Prostate gland (tissue), 2 donors: ENCODE measurements at regions not wholly inside any gene's neighbourhood (a gene's known extent, or its start where the extent isn't known, plus 50 kb on each side); places are given as distances from the start of the nearest gene placed in this dataset.

ENCODE experiments used
- DNase-seq: peaks from one replicate; pipeline ENCODE4 v3.0.0-alpha.2; 2019; ENCODE audit warnings: low spot score
- H3K27ac ChIP-seq, 2 donors: fragments of 200-600 bp; sonication (generic); 2 replicates each; pipeline ENCODE4 v1.5.1; 2017 to 2019
- H3K27me3 ChIP-seq: fragments of 200-600 bp; sonication (generic); replicated peaks from 2 replicates; pipeline ENCODE4 v1.5.1; 2019; ENCODE audit not compliant: insufficient read depth
- H3K36me3 ChIP-seq, 2 donors: fragments of 200-600 bp; sonication (generic); 1 replicate in 1 of 2; 2 replicates in 1 of 2; pipeline versions ENCODE4 v1.5.1 to v1.8.1; 2017 to 2019
- H3K4me1 ChIP-seq: fragments of 200-600 bp; sonication (generic); replicated peaks from 2 replicates; pipeline ENCODE4 v1.5.1; 2019
- H3K4me3 ChIP-seq, 2 donors: fragments of 200-600 bp; sonication (generic); 2 replicates each; pipeline ENCODE4 v1.5.1; 2017 to 2019
- H3K9me3 ChIP-seq: fragments of 200-600 bp; sonication (generic); 2 replicates; pipeline ENCODE4 v1.5.1; 2017
- POLR2A ChIP-seq: fragments of 450-650 bp; IDR thresholded peaks from one replicate; pipeline ENCODE4 v1.6.1; 2016; ENCODE audit warnings: antibody characterized with exemption, mild to moderate bottlenecking
- POLR2AphosphoS5 ChIP-seq: sonication (generic); formaldehyde crosslinking; IDR thresholded peaks from one replicate; pipeline ENCODE4 v1.6.1; 2017; ENCODE audit warnings: antibody characterized with exemption
- WGBS: methylation state at CpG from one replicate; pipeline ENCODE4 v1.1.5; 2018; 5-methylcytosine and 5-hydroxymethylcytosine counted together
- intact Hi-C: fragments of 100-400 bp; cut with DNase I; formaldehyde crosslinking; loops from one replicate; pipeline ENCODE4 v1.14.2; 2022
- TF ChIP-seq, protein P1 (sequence below), 4 experiments: fragments of 200-600 bp in 2 of 4; fragments of 450-650 bp in 2 of 4; sonication (generic) in 2 of 4; IDR thresholded peaks; 1 replicate in 3 of 4; 2 replicates in 1 of 4; pipeline ENCODE4 v1.5.1; 2016 to 2019; ENCODE audit warnings: antibody characterized with exemption in 4 of 4, mild to moderate bottlenecking in 2 of 4, moderate library complexity in 2 of 4

DNA sequence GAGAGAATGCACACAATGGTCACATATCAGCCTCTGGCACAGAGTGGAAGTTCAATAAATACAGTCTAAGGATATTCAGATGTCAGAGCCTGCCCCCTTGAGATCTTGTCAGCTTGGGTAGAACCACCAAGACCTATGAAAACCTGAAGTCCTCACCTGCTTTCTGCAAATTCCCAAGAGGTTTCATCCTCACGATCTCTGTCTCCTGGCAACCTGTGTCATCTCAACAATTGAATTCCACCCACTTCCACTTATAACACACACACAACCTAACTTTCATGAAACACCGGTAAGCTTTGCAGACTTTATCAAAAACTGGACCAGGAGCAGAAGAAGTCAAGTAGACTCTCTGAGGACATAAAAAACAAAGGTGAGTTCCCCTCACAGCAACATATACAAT is 151.6 kb upstream of the SLC30A5 start:
- 92% methylated on average over 2 of the region's 2 CpGs for WGBS
- no peak overlapping the region for H3K4me3 ChIP-seq
- H3K27ac ChIP-seq = no peak overlapping the region
- H3K36me3 ChIP-seq = no peaks in the 10 kb centered on the region
- H3K9me3 ChIP-seq = no peaks in the 10 kb centered on the region
- TF ChIP-seq, protein P1, sequence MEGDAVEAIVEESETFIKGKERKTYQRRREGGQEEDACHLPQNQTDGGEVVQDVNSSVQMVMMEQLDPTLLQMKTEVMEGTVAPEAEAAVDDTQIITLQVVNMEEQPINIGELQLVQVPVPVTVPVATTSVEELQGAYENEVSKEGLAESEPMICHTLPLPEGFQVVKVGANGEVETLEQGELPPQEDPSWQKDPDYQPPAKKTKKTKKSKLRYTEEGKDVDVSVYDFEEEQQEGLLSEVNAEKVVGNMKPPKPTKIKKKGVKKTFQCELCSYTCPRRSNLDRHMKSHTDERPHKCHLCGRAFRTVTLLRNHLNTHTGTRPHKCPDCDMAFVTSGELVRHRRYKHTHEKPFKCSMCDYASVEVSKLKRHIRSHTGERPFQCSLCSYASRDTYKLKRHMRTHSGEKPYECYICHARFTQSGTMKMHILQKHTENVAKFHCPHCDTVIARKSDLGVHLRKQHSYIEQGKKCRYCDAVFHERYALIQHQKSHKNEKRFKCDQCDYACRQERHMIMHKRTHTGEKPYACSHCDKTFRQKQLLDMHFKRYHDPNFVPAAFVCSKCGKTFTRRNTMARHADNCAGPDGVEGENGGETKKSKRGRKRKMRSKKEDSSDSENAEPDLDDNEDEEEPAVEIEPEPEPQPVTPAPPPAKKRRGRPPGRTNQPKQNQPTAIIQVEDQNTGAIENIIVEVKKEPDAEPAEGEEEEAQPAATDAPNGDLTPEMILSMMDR (IDR thresholded peaks at IDR 0.05) = no peak
- TF ChIP-seq POLR2AphosphoS5 = no peak
- TF ChIP-seq POLR2A = no peak
- H3K4me1 ChIP-seq = no peaks in the 10 kb centered on the region
- intact Hi-C loops = no loop called here
- no peak for DNase-seq
- no peaks in the 10 kb centered on the region for H3K27me3 ChIP-seq

DNA sequence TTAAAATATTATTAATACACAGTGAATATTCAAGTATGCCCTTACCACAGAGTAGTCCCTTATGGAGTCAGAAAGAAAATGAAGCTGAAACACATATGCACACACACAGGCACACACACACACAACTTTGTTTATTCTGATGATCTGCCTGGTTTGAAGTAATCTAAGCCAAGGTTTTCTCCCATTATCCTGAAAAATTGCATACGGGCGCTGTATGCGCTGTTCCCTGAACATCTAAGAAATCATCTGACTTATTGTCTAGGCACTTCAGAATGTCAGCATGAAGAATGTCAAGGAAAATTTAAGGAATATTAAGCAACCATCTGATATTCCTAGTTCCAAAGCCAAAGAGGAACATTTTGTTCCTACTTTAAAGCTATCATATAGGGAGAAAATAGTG is 147.1 kb upstream of the SLC30A5 start:
- intact Hi-C loops = no loop called here
- H3K36me3 ChIP-seq = no peaks in the 10 kb centered on the region
- DNase-seq = no peak
- no peak overlapping the region for H3K4me3 ChIP-seq
- no peak overlapping the region for H3K27ac ChIP-seq
- TF ChIP-seq POLR2A (no peak), POLR2AphosphoS5 (no peak)
- TF ChIP-seq, protein P1 (IDR thresholded peaks at IDR 0.05) = no peak
- H3K9me3 ChIP-seq = no peaks in the 10 kb centered on the region
- 85% methylated on average over 3 of the region's 3 CpGs for WGBS
- H3K4me1 ChIP-seq = peaks cover 8% of the 10 kb centered on the region
- H3K27me3 ChIP-seq = no peaks in the 10 kb centered on the region

DNA sequence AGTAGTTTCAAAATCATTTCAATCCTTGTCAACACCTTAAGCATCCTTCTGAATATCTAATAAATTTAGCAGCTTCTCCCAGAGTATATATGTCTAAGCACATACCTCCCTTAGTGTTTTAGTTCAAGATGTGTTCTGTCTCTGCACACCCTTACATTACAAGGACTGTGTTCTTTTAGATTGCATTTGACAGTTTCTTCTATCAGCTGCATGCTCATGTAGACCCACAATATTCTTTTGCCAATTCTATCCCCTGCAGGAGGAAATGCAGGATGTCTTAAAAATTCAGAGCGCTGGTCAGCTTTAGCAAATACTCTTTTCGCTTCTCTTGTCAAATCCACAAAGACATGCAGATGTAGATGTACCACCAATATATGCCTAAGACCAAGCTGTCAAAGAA is 145.8 kb upstream of the SLC30A5 start:
- TF ChIP-seq, protein P1 (IDR thresholded peaks at IDR 0.05) = no peak
- TF ChIP-seq POLR2A = no peak
- TF ChIP-seq POLR2AphosphoS5 = no peak
- intact Hi-C loops = no loop called here

DNA sequence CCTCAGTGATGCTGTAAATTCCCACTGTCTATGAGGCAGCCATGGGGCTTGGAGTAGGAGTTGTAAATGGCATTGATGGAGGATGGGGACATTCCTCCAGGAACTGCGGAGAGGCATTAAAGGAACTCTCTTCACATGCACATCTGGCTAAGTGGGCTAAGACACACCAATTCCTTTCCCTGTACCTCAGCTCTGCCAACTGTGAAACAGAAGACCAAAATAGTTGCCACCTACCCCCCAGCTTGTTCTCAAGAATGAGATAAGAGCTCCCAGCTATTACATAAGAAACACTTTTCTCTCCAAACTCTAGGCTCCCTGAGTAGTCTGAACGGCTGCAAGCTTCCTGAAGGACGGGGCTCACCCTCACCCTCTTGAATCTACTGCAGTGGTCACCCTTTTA is 144.6 kb upstream of the SLC30A5 start:
- H3K4me1 ChIP-seq = peaks cover 12% of the 10 kb centered on the region
- intact Hi-C loops = no loop called here
- WGBS = 87% methylated on average over 3 of the region's 3 CpGs
- no peaks in the 10 kb centered on the region for H3K27me3 ChIP-seq
- H3K36me3 ChIP-seq = no peaks in the 10 kb centered on the region
- no peak for DNase-seq
- no peaks in the 10 kb centered on the region for H3K9me3 ChIP-seq
- TF ChIP-seq POLR2A = no peak
- TF ChIP-seq POLR2AphosphoS5 = no peak
- TF ChIP-seq, protein P1 (IDR thresholded peaks at IDR 0.05) = no peak
- no peak overlapping the region for H3K4me3 ChIP-seq
- peak overlapping the region; percentile 29 to 38 for H3K27ac ChIP-seq

More for the DNA sequence above, 145.8 kb upstream of the SLC30A5 start:
- no peak overlapping the region for H3K4me3 ChIP-seq
- H3K27me3 ChIP-seq = no peaks in the 10 kb centered on the region
- DNase-seq = no peak
- H3K27ac ChIP-seq = no peak overlapping the region
- 86% methylated on average over 2 of the region's 2 CpGs for WGBS
- H3K36me3 ChIP-seq = no peaks in the 10 kb centered on the region
- peaks cover 9% of the 10 kb centered on the region for H3K4me1 ChIP-seq
- no peaks in the 10 kb centered on the region for H3K9me3 ChIP-seq

DNA sequence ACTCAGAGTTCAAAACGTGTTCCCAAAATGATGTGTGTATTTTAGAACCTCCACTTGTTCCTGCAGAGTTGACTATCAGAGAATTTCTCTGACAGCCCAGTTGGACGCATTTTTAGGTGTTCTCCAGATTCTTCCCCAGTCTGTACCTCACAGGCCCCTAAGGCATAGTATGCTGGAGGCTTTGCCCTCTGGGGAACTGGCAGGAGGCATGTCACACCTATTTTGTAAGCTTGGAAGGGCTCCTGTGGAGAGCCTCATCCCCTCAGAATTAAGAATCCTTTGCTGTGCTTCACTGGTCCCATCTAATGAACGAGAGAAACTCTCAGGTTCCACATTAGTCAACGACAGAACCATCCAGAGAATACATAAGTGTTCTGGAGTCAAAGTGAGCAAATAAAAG is 144.1 kb upstream of the SLC30A5 start:
- WGBS = 28% methylated on average over 4 of the region's 4 CpGs
- TF ChIP-seq POLR2AphosphoS5 = no peak
- no peak for TF ChIP-seq POLR2A
- TF ChIP-seq, protein P1 (IDR thresholded peaks at IDR 0.05) = no peak
- Histone ChIP-seq H3K27ac (peak overlapping the region; percentile 29 to 38), H3K4me3 (no peak overlapping the region), H3K9me3 (no peaks in the 10 kb centered on the region), H3K27me3 (no peaks in the 10 kb centered on the region), H3K4me1 (peaks cover 12% of the 10 kb centered on the region), H3K36me3 (no peaks in the 10 kb centered on the region)
- intact Hi-C loops = loop anchor here (10.0 kb wide), 1 partner anchor 485 kb away; no protein-coding TSS in a partner anchor
- DNase-seq = no peak
